NCI-H1105 (cell line): ENCODE measurements at regions not wholly inside any gene's neighbourhood (a gene's known extent, or its start where the extent isn't known, plus 50 kb on each side); places are given as distances from the start of the nearest gene placed in this dataset.

Source experiments
- DNase-seq: peaks from one replicate; lab custom pipeline; 2025; lab: John Stamatoyannopoulos, UW

DNA sequence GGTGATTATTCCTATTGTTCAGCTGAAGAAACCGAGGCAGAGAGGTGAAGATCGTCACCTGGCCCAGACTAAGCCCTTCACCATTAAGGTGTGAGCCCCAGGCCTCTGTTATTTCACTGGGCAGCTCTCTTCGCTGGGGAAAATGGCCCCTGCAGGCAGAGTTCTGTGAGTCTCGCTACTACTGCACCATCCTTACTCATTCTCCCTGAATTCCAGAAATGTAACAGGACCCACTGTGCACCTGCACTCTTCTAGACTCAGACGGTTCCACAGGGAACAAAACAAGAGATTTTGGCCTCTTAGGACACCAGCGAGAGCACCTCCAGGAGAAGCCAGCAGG lies 147.7 kb upstream of the GLI2 start:
- DNase-seq, result no peak

- DNase-seq, result no peak
Measured at GRCh38 chr2:120589771-120590608, 145.7 kb upstream of the GLI2 start.

- DNase-seq, result no peak
Measured at GRCh38 chr2:120590841-120591240, 144.8 kb upstream of the GLI2 start.

GRCh38 chr2:120591572-120591971 lies 144.1 kb upstream of the GLI2 start:
- no peak for DNase-seq

DNA sequence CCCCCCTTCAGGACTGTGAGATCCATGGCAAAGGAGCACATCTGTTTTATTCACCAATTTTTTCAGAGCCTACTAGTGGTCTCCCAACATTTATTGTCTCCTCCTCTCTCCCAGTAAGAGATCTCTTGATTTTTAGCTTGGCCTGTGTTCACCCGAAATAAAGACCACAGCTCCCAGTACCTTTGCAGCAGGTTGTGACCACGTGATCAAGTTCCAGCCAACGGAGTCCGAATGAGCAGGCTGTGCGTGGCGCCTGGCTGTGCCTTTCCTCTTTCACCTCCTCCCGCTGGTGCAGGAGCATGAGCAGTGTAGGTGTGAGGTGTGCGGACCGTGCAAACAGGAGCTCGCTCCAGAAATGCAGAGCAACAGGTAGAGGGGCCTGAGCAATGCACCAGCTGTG lies 143.6 kb upstream of the GLI2 start:
- no peak for DNase-seq

- no peak for DNase-seq
Measured at GRCh38 chr2:120593921-120594686, 141.6 kb upstream of the GLI2 start.

DNA sequence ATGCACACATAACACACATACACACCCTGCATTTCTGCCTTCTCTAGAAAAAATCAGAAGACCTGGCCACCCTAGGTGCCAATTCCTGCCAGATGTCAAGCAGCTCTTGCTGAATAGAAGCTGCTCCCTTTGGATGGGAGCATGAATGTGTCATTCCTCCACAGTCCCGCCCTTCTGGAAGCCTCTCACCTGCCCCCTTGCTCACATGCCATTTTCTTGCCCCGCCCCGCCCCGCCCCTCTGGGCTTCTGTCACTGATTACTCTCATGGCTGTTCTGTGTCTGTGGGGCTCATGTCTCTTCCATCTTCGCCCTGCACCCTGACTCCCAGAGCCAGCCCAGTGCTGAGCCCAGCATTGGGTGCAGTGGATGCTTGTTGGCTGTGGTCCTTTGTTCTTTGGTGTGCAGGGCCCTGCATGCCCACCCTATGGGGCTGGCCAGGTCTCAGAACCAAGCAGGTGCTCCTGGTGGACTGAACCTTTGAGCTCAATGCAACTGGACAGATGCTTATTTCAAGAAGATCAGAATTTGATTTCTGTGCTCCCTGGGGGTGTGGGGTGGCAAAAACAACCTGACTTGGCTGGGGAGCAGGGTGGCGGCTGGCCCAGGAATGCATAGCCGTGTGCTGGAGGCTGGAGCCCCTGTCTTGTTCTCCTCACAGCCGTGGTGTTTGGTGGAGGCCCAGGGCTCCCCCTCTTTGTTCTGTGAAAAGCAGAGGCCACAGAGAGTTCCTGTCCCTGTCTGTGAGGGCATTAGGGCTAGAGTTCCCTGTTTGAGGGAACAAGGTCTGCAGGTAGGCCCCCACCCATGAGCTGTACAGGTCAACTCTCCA lies 140.6 kb upstream of the GLI2 start:
- DNase-seq, result no peak

- no peak for DNase-seq
Measured at GRCh38 chr2:120595739-120596138, 139.9 kb upstream of the GLI2 start.

DNA sequence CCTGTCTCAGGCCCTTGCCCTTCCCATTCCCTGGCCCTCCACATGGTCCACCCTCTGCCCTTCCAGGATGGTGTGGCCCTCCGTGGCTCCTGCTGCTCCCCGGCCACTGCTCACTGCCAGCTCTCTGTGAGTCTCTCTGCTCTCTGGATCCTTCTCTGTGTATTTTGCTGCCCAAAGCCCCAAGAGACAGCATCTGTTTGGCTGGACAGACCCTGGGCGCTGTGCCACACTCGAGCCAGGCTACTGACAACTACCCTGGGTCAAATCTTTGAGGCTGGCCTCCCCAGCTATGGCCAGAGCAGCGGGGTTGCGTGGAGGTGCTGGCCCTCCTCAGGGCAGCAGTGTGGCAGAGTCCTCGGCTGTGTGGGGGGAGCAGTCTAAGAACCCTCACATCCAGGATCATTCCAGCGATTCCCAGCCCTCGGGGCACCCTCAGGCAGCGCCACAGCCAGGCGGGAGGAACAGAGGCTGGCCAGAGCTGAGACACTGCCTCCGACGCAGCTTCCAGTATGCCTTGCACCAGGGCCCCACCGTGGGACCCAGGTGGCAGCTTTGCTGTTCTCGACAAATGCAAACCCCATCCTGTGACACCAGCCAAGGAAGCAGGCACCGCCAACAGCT lies 139.4 kb upstream of the GLI2 start:
- DNase-seq, result no peak

DNA sequence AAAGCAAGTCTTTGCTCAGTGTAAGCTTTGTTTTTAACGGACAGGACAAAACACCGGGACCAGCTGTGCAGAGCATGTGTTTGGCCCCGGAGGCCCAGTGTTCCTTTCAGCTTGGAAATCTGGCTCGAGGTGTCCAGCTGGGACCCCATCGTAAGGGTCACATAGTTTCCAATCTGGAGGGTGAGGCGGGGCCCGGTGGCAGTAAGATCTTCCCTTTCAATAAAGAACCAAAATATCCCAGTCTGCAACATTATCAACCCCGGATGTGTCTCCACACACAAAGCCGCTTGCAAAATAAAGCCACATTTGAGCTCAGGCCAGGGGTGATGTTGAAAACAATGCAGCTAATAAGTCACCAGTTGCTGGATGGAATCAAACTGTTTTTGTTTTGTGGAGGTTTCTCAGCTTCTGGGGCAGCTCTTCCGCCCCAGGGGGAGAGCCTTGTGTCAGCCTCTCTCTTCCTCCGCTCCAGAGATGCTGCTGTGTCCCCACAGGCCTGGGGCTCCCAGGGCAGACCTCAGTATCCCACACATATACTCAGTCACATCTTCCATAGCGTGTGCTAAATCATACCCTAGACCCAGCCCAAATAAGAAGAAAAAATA lies 138.6 kb upstream of the GLI2 start:
- DNase-seq, result no peak

- no peak for DNase-seq
Measured at GRCh38 chr2:120597595-120598193, 138.0 kb upstream of the GLI2 start.

GRCh38 chr2:120598416-120598815 lies 137.3 kb upstream of the GLI2 start:
- DNase-seq, result no peak

DNA sequence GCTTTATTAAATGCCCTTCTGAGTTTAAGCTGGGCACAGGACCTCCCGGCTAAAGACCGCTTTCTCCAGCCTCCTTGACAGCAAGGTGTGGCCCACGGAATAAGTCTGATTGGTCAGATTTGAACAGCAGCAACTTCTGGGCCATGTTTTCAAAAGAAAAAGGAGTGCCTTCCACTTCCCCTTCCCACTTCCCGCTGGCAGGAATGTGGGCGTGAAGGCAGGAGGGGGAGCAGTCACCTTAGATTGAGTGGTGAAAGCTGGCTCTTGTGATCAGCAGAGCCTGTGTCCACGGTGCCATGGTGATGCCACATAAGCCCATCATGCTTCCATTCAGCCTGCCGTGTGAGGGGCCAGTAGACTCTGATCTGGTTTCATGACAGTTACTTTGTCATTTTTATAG lies 136.6 kb upstream of the GLI2 start:
- DNase-seq, result no peak

GRCh38 chr2:120599656-120600055 lies 136.0 kb upstream of the GLI2 start:
- no peak for DNase-seq

DNA sequence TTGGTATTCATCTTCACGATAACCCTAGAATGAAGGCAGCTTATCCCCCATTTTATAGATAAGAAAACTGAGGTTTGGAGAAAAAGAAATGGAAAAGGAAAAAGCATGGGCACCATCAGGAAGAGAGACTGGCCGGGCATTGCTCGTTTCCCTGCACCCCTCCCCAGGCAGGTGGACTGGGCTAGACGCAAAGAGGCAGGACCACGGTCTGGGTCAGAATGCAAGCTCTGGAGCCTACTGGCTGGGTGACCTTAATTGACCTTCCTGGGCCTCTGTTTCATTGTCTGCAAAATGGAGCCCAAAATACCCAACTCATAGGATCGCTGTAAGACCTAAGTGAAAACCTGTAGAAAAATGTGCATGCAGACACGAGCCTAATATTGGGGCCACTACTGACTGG lies 135.3 kb upstream of the GLI2 start:
- no peak for DNase-seq

DNA sequence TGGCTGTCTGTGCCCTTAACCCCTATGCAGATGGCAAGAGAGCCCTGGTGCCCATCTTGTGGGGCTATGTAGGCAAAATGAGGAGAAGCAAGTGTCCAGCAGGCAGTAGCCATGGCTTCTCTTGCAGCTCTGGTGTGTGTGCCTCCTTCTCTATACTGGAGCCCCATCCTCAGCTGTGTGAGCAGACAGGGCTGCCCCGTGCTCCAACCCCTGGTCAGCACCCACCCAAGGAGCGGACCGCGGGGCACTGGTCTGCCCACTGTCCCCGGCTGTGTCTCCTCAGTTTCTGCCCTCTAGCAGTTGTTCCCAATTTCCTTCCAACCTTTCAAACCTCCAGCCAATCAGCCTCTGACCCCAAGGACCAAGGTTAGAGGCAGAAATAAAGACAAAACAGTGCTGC lies 134.9 kb upstream of the GLI2 start:
- no peak for DNase-seq

- DNase-seq, result no peak
Measured at GRCh38 chr2:120601566-120601965, 134.1 kb upstream of the GLI2 start.

- no peak for DNase-seq
Measured at GRCh38 chr2:120602251-120602650, 133.4 kb upstream of the GLI2 start.

GRCh38 chr2:120604767-120605166 lies 130.9 kb upstream of the GLI2 start:
- DNase-seq, result no peak

- DNase-seq, result no peak
Measured at GRCh38 chr2:120605231-120605935, 130.3 kb upstream of the GLI2 start.

DNA sequence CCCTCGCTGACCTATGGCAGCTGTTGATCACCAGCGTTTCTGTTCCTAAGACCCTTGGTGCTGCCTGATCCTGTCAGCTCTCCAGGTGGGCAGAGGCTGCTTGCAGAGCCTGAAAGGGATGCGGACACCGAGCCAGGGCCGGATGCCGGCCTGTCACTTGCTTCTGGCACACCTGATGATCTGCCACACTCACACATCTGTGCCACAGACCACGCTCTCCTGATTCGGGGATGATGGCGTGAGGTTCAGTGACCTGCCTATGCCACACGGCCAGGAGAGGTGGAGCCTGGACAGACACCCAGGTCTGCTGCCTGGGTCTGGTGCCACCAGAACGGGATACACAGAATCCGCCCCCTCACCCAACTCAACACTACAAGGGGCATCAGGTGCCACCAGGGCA lies 129.4 kb upstream of the GLI2 start:
- no peak for DNase-seq
